Esophagus squamous epithelium (tissue), 5 donors: ENCODE measurements at regions not wholly inside any gene's neighbourhood (a gene's known extent, or its start where the extent isn't known, plus 50 kb on each side); places are given as distances from the start of the nearest gene placed in this dataset.

Experiments used
- DNase-seq: peaks from one replicate; lab custom pipeline; 2025; lab: John Stamatoyannopoulos, UW
- H3K27ac ChIP-seq, 4 donors: fragments of 200-600 bp; sonication (generic); one replicate each; pipeline ENCODE4 v1.5.1; 2016 to 2019; ENCODE audit warnings: mild to moderate bottlenecking in 1 of 4
- H3K27me3 ChIP-seq, 4 donors: fragments of 200-600 bp; sonication (generic); 1 replicate in 3 of 4; 2 replicates in 1 of 4; pipeline versions ENCODE4 v1.5.1 to v1.6.0; 2017 to 2021; ENCODE audit warnings: antibody characterized with exemption in 1 of 4
- H3K36me3 ChIP-seq, 3 donors: fragments of 200-600 bp; sonication (generic); one replicate each; pipeline ENCODE4 v1.5.1; 2016 to 2019
- H3K4me1 ChIP-seq, 3 donors: fragments of 200-600 bp; sonication (generic); one replicate each; pipeline ENCODE4 v1.5.1; 2017 to 2019
- H3K4me3 ChIP-seq, 4 donors: fragments of 200-600 bp; sonication (generic); 1 replicate in 3 of 4; 2 replicates in 1 of 4; pipeline ENCODE4 v1.5.1; 2016 to 2019; ENCODE audit warnings: mild to moderate bottlenecking in 2 of 4, moderate library complexity in 1 of 4
- H3K9me3 ChIP-seq, 3 donors: fragments of 200-600 bp; sonication (generic); one replicate each; pipeline ENCODE4 v1.5.1; 2016 to 2019
- POLR2A ChIP-seq, 4 donors: fragments of 450-650 bp; IDR thresholded peaks; one replicate each; pipeline ENCODE4 v1.6.1; 2017; ENCODE audit warnings: antibody characterized with exemption in 4 of 4, mild to moderate bottlenecking in 4 of 4, moderate library complexity in 3 of 4
- WGBS, 2 donors: methylation state at CpG; one replicate each; pipeline ENCODE4 v1.1.5; 2018; 5-methylcytosine and 5-hydroxymethylcytosine counted together
- intact Hi-C: fragments of 100-400 bp; cut with DNase I; formaldehyde crosslinking; loops from one replicate; pipeline ENCODE4 v1.15.0; 2022
- TF ChIP-seq, protein P1 (sequence below), 6 experiments: fragments of 450-650 bp in 4 of 6; fragments of 200-600 bp in 2 of 6; sonication (generic) in 2 of 6; IDR thresholded peaks; one replicate each; pipeline ENCODE4 v1.5.1; 2016 to 2019; ENCODE audit warnings: antibody characterized with exemption in 6 of 6, mild to moderate bottlenecking in 4 of 6, moderate library complexity in 4 of 6
- donor health status: DM: yes; HTN: yes; CAD: no.

GRCh38 chr18:51593931-51594330, 396.4 kb upstream of the MEX3C start:
- Histone ChIP-seq H3K4me3 (no peak overlapping the region), H3K27ac (no peak overlapping the region), H3K36me3 (no peaks in the 10 kb centered on the region), H3K27me3 (no peaks in the 10 kb centered on the region), H3K4me1 (no peaks in the 10 kb centered on the region), H3K9me3 (peaks cover 0 to 5% (median 0%) of the 10 kb centered on the region in 3 donors)
- intact Hi-C loops = no loop called here
- no peak for DNase-seq
- 54 to 63% methylated on average over 2 of the region's 2 CpGs for WGBS, 2 donors
- TF ChIP-seq POLR2A (IDR thresholded peaks at IDR 0.05) = no peak
- TF ChIP-seq, protein P1, sequence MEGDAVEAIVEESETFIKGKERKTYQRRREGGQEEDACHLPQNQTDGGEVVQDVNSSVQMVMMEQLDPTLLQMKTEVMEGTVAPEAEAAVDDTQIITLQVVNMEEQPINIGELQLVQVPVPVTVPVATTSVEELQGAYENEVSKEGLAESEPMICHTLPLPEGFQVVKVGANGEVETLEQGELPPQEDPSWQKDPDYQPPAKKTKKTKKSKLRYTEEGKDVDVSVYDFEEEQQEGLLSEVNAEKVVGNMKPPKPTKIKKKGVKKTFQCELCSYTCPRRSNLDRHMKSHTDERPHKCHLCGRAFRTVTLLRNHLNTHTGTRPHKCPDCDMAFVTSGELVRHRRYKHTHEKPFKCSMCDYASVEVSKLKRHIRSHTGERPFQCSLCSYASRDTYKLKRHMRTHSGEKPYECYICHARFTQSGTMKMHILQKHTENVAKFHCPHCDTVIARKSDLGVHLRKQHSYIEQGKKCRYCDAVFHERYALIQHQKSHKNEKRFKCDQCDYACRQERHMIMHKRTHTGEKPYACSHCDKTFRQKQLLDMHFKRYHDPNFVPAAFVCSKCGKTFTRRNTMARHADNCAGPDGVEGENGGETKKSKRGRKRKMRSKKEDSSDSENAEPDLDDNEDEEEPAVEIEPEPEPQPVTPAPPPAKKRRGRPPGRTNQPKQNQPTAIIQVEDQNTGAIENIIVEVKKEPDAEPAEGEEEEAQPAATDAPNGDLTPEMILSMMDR (IDR thresholded peaks at IDR 0.05) = no peak

- Histone ChIP-seq H3K4me1 (no peaks in the 10 kb centered on the region), H3K27me3 (no peaks in the 10 kb centered on the region), H3K9me3 (no peaks in the 10 kb centered on the region), H3K27ac (no peak overlapping the region), H3K36me3 (no peaks in the 10 kb centered on the region), H3K4me3 (no peak overlapping the region)
- no peak for DNase-seq
- TF ChIP-seq, protein P1 (IDR thresholded peaks at IDR 0.05) = no peak
- TF ChIP-seq POLR2A (IDR thresholded peaks at IDR 0.05) = no peak
- intact Hi-C loops = no loop called here
Observed at GRCh38 chr18:51603111-51603510, 405.6 kb upstream of the MEX3C start.

DNA sequence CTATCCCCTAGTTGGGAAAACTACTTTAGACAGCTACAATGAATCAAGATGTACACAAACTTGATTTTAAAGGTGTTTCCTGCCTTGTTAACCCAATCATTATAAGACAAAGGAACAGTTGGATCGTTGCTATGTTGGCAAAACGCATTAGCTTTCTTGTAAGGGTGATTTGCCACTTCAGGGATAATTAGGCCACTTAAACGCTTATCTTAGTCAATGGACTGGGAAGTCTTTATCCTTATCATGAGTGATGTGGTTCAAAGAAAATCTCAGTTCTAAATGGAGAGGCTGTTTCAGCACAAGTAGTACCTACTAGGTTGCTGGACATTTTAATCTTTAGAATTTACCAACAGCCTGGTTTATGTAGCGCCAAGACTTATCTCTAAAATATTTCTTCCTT, 406.1 kb upstream of the MEX3C start:
- no peak for DNase-seq
- TF ChIP-seq, protein P1 (IDR thresholded peaks at IDR 0.05) = no peak
- no peak for TF ChIP-seq POLR2A (IDR thresholded peaks at IDR 0.05)
- Histone ChIP-seq H3K4me3 (no peak overlapping the region), H3K27ac (no peak overlapping the region), H3K4me1 (no peaks in the 10 kb centered on the region), H3K36me3 (no peaks in the 10 kb centered on the region), H3K27me3 (no peaks in the 10 kb centered on the region), H3K9me3 (no peaks in the 10 kb centered on the region)
- intact Hi-C loops = no loop called here
- 50 to 53% methylated on average over 4 of the region's 4 CpGs for WGBS, 2 donors

- H3K36me3 ChIP-seq = no peaks in the 10 kb centered on the region
- intact Hi-C loops = no loop called here
- no peaks in the 10 kb centered on the region for H3K27me3 ChIP-seq
- no peak overlapping the region for H3K27ac ChIP-seq
- WGBS, 2 donors = 77 to 79% methylated on average over 1 of the region's 1 CpG
- TF ChIP-seq POLR2A (IDR thresholded peaks at IDR 0.05) = no peak
- TF ChIP-seq, protein P1 (IDR thresholded peaks at IDR 0.05) = no peak
- no peak overlapping the region for H3K4me3 ChIP-seq
- H3K9me3 ChIP-seq = no peaks in the 10 kb centered on the region
- DNase-seq = no peak
- peaks cover 7 to 16% (median 14%) of the 10 kb centered on the region in 3 donors for H3K4me1 ChIP-seq
Observed at GRCh38 chr18:51610481-51610880, 413.0 kb upstream of the MEX3C start.

GRCh38 chr18:51611326-51611725, 413.8 kb upstream of the MEX3C start:
- Histone ChIP-seq H3K9me3 (no peaks in the 10 kb centered on the region), H3K4me1 (peaks cover 7 to 22% (median 15%) of the 10 kb centered on the region in 3 donors), H3K27ac (no peak overlapping the region), H3K27me3 (no peaks in the 10 kb centered on the region), H3K36me3 (no peaks in the 10 kb centered on the region), H3K4me3 (no peak overlapping the region)
- TF ChIP-seq, protein P1 (IDR thresholded peaks at IDR 0.05) = no peak
- TF ChIP-seq POLR2A (IDR thresholded peaks at IDR 0.05) = no peak
- no peak for DNase-seq
- intact Hi-C loops = no loop called here
- 68 to 84% methylated on average over 1 of the region's 1 CpG for WGBS, 2 donors
